H1 (cell line): ENCODE measurements at regions not wholly inside any gene's neighbourhood (a gene's known extent, or its start where the extent isn't known, plus 50 kb on each side); places are given as distances from the start of the nearest gene placed in this dataset.

Experiments
- CHD2 ChIP-seq: IDR thresholded peaks from 2 replicates; pipeline ENCODE4 v1.6.1; 2012; ENCODE audit warnings: low read length, improper control_type of control experiment
- CTCF ChIP-seq, 3 experiments: IDR thresholded peaks; 1 replicate in 2 of 3; 2 replicates in 1 of 3; pipeline versions ENCODE4 v1.5.1 to v1.6.1; 2011; ENCODE audit warnings: low read length in 3 of 3, mild to moderate bottlenecking in 3 of 3, inconsistent platforms in 2 of 3, low read depth in 1 of 3, moderate library complexity in 1 of 3; ENCODE audit not compliant: insufficient read depth in 1 of 3; ENCODE audit errors: control extremely low read depth in 1 of 3
- MAX ChIP-seq: IDR thresholded peaks from 2 replicates; pipeline ENCODE4 v1.6.1; 2012; ENCODE audit warnings: inconsistent platforms
- POLR2A ChIP-seq, 2 experiments: IDR thresholded peaks; 1 replicate in 1 of 2; 2 replicates in 1 of 2; pipeline ENCODE4 v1.6.1; 2011; ENCODE audit warnings: low read depth in 2 of 2, low read length in 2 of 2, mild to moderate bottlenecking in 2 of 2; ENCODE audit errors: control extremely low read depth in 1 of 2

GRCh38 chr15:31483053-31483985 is 156.7 kb downstream of the KLF13 start:
- TF ChIP-seq CTCF (IDR thresholded peaks at IDR 0.05; ENCODE audit: control extremely low read depth in 1 of 3, insufficient read depth in 1 of 3, low read depth in 1 of 3, low read length in 3 of 3): no peak
- no peak for TF ChIP-seq POLR2A (IDR thresholded peaks at IDR 0.05; ENCODE audit: control extremely low read depth in 1 of 2, low read depth in 2 of 2, low read length in 2 of 2)
- 0 out of 2 replicates have a peak, but pooled peaks have one; percentile 27 for TF ChIP-seq CHD2
- peak; percentile 62 for TF ChIP-seq MAX
